Left ventricle myocardium inferior (tissue), 1 donor: ENCODE measurements at regions not wholly inside any gene's neighbourhood (a gene's known extent, or its start where the extent isn't known, plus 50 kb on each side); places are given as distances from the start of the nearest gene placed in this dataset.

ENCODE experiments used
- DNase-seq: peaks from one replicate; pipeline ENCODE4 v3.0.0-alpha.2; 2020
- H3K27ac ChIP-seq: fragments of 200-600 bp; replicated peaks from 2 replicates; pipeline ENCODE4 v1.8.0; 2021
- H3K27me3 ChIP-seq: fragments of 200-600 bp; 2 replicates; pipeline ENCODE4 v1.8.0; 2021; ENCODE audit warnings: low read depth
- H3K36me3 ChIP-seq: fragments of 200-600 bp; 2 replicates; pipeline ENCODE4 v1.8.0; 2021
- H3K4me1 ChIP-seq: fragments of 200-600 bp; 2 replicates; pipeline ENCODE4 v1.8.0; 2021
- H3K4me3 ChIP-seq: fragments of 200-600 bp; 2 replicates; pipeline ENCODE4 v1.8.0; 2021; ENCODE audit warnings: mild to moderate bottlenecking, moderate library complexity
- H3K9me3 ChIP-seq: fragments of 200-600 bp; replicated peaks from 2 replicates; pipeline ENCODE4 v1.8.0; 2021
- CTCF ChIP-seq: fragments of 200-600 bp; IDR thresholded peaks from 2 replicates; pipeline ENCODE4 v1.8.0; 2021; ENCODE audit warnings: antibody characterized with exemption, mild to moderate bottlenecking, borderline replicate concordance
- intact Hi-C: fragments of 100-400 bp; cut with micrococcal nuclease; formaldehyde crosslinking; loops from one replicate; pipeline ENCODE4 v1.11.0; 2022
- donor health status: DM: no; HTN: yes; CAD: no; lungs with severe emphysema.

DNA sequence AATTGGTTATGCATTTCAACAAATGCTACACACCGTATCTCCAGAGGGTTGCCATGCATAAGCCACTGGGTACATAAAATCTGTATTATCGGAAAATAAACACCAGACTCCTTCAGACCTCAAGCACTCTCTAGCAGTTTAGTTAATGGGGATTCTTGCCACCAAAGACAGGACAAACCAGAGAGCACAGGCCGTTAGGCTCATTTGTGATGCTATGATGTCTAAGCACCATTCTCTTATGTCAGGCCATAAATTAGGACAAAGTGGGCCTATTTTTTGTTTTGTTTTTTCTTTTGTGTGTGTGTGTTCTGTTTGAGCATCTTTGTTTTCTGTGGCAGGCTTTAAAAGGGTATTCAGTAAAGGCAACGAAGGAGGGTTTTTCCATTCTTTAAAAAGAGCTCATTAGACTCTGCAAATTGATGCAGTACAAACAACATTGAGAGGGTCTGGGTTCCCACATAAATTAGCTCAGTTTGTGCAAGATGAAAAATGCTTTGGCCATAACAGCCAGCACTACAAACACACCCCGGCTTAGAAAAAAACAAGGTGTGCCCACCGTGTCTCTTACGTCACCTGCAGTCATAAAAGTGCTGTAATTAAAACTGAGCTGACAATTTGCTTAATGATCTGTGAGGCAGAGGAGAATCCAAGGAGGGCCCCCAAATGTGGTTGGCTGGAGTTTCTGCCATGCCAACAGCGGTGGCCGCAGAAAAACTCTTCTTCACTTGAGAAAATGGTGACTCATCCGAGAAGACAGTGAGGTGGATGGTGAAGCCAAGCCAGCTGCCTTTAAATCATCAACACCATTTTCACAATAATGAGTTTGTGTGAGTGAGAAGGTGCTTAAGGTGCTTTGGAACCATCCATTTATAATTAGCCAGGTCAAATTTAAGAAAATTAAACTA lies 297.9 kb downstream of the GATA3 start:
- no peak overlapping the region for H3K27ac ChIP-seq
- H3K4me1 ChIP-seq, result no peaks in the 10 kb centered on the region
- intact Hi-C loops, result no loop called here
- no peaks in the 10 kb centered on the region for H3K27me3 ChIP-seq
- no peak for DNase-seq
- no peaks in the 10 kb centered on the region for H3K9me3 ChIP-seq
- TF ChIP-seq CTCF, result no peak
- no peaks in the 10 kb centered on the region for H3K36me3 ChIP-seq
- no peak overlapping the region for H3K4me3 ChIP-seq

DNA sequence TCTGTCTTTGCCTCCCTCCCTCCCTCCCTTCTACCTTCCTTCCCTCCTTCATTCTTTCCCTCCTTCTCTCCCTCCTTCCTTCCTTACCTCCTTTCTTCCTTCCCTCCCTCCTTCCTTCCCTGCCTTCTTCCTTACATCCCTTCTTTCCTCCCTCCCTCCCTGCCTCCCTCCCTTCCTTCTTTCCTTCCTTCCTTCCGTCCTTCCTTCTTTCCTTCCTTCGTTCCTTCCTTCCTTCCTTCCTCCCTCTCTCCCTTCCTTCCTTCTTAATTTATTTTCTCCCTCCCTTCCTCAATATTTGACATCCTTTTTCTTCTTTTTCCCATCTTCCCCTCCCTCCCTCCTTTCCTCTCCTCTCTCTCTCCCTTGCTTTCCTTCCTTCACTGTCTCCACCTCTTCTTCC lies 301.8 kb downstream of the GATA3 start:
- Histone ChIP-seq H3K4me1 (no peaks in the 10 kb centered on the region), H3K27ac (no peak overlapping the region), H3K27me3 (no peaks in the 10 kb centered on the region), H3K9me3 (no peaks in the 10 kb centered on the region), H3K36me3 (no peaks in the 10 kb centered on the region), H3K4me3 (no peak overlapping the region)
- no peak for TF ChIP-seq CTCF
- intact Hi-C loops, result no loop called here
- DNase-seq, result no peak

GRCh38 chr10:8359467-8359866 lies 305.0 kb downstream of the GATA3 start:
- no peak overlapping the region for H3K4me3 ChIP-seq
- DNase-seq, result no peak
- intact Hi-C loops, result no loop called here
- H3K36me3 ChIP-seq, result no peaks in the 10 kb centered on the region
- TF ChIP-seq CTCF, result no peak
- no peaks in the 10 kb centered on the region for H3K9me3 ChIP-seq
- no peak overlapping the region for H3K27ac ChIP-seq
- no peaks in the 10 kb centered on the region for H3K4me1 ChIP-seq
- H3K27me3 ChIP-seq, result no peaks in the 10 kb centered on the region

GRCh38 chr10:8360365-8360764 lies 305.9 kb downstream of the GATA3 start:
- Histone ChIP-seq H3K4me1 (no peaks in the 10 kb centered on the region), H3K36me3 (no peaks in the 10 kb centered on the region), H3K4me3 (no peak overlapping the region), H3K27me3 (no peaks in the 10 kb centered on the region), H3K27ac (no peak overlapping the region), H3K9me3 (no peaks in the 10 kb centered on the region)
- TF ChIP-seq CTCF, result no peak
- intact Hi-C loops, result no loop called here
- DNase-seq, result no peak

DNA sequence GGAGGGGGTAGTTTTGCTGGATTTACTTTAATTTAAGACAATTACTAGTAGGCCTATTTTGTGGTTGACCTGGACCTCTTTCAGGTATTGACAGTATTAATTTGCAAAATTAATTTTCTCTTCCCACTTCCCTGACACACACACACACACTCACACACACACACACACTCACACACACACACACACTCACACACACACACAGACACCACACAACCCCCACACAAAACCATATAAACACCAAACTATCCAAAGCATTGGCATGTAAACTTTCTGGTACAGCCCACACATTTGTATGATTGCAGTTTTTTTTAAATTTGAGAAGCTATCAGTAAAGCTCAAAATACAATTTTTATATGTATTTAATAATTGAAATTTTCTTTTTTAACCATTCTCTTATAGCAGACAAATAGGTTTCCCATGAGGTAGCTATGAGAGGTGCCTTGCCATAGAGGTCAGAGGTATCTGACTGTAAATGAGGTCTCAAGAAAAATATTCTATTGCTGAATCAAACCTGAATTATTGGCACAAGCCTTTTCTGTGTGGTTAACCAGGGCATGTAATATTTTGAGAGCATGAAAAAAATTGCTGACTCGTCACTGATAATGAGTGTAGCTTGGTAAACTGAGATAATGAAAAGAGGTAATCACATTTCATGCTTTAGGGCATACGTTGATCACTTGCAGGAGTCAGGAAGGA lies 306.5 kb downstream of the GATA3 start:
- no peak overlapping the region for H3K27ac ChIP-seq
- H3K36me3 ChIP-seq, result no peaks in the 10 kb centered on the region
- no peak for TF ChIP-seq CTCF
- no peak overlapping the region for H3K4me3 ChIP-seq
- H3K4me1 ChIP-seq, result no peaks in the 10 kb centered on the region
- no peak for DNase-seq
- intact Hi-C loops, result no loop called here
- H3K9me3 ChIP-seq, result no peaks in the 10 kb centered on the region
- H3K27me3 ChIP-seq, result no peaks in the 10 kb centered on the region
